Stimulated activated effector memory CD8-positive, alpha-beta T cell treated with anti-CD3 and anti-CD28 coated beads, Interleukin-12 subunit alpha, Interleukin-12 subunit beta, amount 100 ng/mL, for 72 hours (primary cell): ENCODE measurements at regions not wholly inside any gene's neighbourhood (a gene's known extent, or its start where the extent isn't known, plus 50 kb on each side); places are given as distances from the start of the nearest gene placed in this dataset.
A peak's percentile ranks its signal among the peaks of the same experiment; 100 is the strongest.

Experiments
- ATAC-seq: fragments of 150-1000 bp; cut with Tn5 transposase; 2 replicates; pipeline ENCODE4 v1.10.0; 2021
- DNase-seq, 2 donors: peaks; one replicate each; pipeline ENCODE4 v3.0.0; 2021 to 2022; ENCODE audit warnings: low spot score in 2 of 2
- H3K27ac Mint-ChIP-seq: one replicate; pipeline ENCODE4 v1.8.0; 2022; ENCODE audit warnings: mild to moderate bottlenecking, mixed read lengths
- H3K36me3 Mint-ChIP-seq: one replicate; pipeline ENCODE4 v1.8.0; 2022; ENCODE audit warnings: mild to moderate bottlenecking, mixed read lengths
- H3K4me1 Mint-ChIP-seq: one replicate; pipeline ENCODE4 v1.8.0; 2022; ENCODE audit warnings: mixed read lengths
- H3K4me3 Mint-ChIP-seq: one replicate; pipeline ENCODE4 v1.8.0; 2022; ENCODE audit warnings: mild to moderate bottlenecking, mixed read lengths
- H3K9me3 Mint-ChIP-seq: one replicate; pipeline ENCODE4 v1.8.0; 2022; ENCODE audit warnings: mixed read lengths

GRCh38 chr5:124352312-124352711, 394.1 kb downstream of the ZNF608 start:
- H3K4me3 Mint-ChIP-seq, result no peak overlapping the region
- DNase-seq (no peak), ATAC-seq (no peak)
- H3K27ac Mint-ChIP-seq, result no peak overlapping the region
- no peaks in the 10 kb centered on the region for H3K36me3 Mint-ChIP-seq
- H3K4me1 Mint-ChIP-seq, result no peaks in the 10 kb centered on the region
- H3K9me3 Mint-ChIP-seq, result peaks cover 15% of the 10 kb centered on the region

GRCh38 chr5:124349931-124350330, 396.5 kb downstream of the ZNF608 start:
- Mint-ChIP-seq H3K36me3 (no peaks in the 10 kb centered on the region), H3K4me1 (no peaks in the 10 kb centered on the region), H3K4me3 (no peak overlapping the region), H3K27ac (no peak overlapping the region), H3K9me3 (peaks cover 7% of the 10 kb centered on the region)
- ATAC-seq, result no peak
- DNase-seq, result no peak

GRCh38 chr5:124343451-124343867, 403.0 kb downstream of the ZNF608 start:
- DNase-seq, result no peak
- peak; percentile 34 for ATAC-seq
- Mint-ChIP-seq H3K4me3 (no peak overlapping the region), H3K36me3 (no peaks in the 10 kb centered on the region), H3K9me3 (no peaks in the 10 kb centered on the region), H3K4me1 (no peaks in the 10 kb centered on the region), H3K27ac (no peak overlapping the region)

GRCh38 chr5:124342986-124343385, 403.5 kb downstream of the ZNF608 start:
- ATAC-seq, result no peak
- Mint-ChIP-seq H3K4me1 (no peaks in the 10 kb centered on the region), H3K27ac (no peak overlapping the region), H3K4me3 (no peak overlapping the region), H3K36me3 (no peaks in the 10 kb centered on the region), H3K9me3 (no peaks in the 10 kb centered on the region)
- DNase-seq, result no peak

GRCh38 chr5:124342584-124342983, 403.9 kb downstream of the ZNF608 start:
- no peaks in the 10 kb centered on the region for H3K36me3 Mint-ChIP-seq

GRCh38 chr5:124342027-124342471, 404.4 kb downstream of the ZNF608 start:
- no peak overlapping the region for H3K27ac Mint-ChIP-seq
- no peak overlapping the region for H3K4me3 Mint-ChIP-seq
- ATAC-seq (no peak), DNase-seq (no peak)
- H3K4me1 Mint-ChIP-seq, result no peaks in the 10 kb centered on the region
- H3K9me3 Mint-ChIP-seq, result no peaks in the 10 kb centered on the region
- no peaks in the 10 kb centered on the region for H3K36me3 Mint-ChIP-seq

More at GRCh38 chr5:124342584-124342983, 403.9 kb downstream of the ZNF608 start:
- DNase-seq (no peak), ATAC-seq (no peak)
- Mint-ChIP-seq H3K4me1 (no peaks in the 10 kb centered on the region), H3K9me3 (no peaks in the 10 kb centered on the region), H3K4me3 (no peak overlapping the region), H3K27ac (no peak overlapping the region)

GRCh38 chr5:124341066-124341858, 405.2 kb downstream of the ZNF608 start:
- no peak for ATAC-seq
- H3K4me1 Mint-ChIP-seq, result no peaks in the 10 kb centered on the region
- DNase-seq, result no peak
- H3K27ac Mint-ChIP-seq, result no peak overlapping the region
- no peaks in the 10 kb centered on the region for H3K9me3 Mint-ChIP-seq
- H3K4me3 Mint-ChIP-seq, result no peak overlapping the region
- no peaks in the 10 kb centered on the region for H3K36me3 Mint-ChIP-seq

- DNase-seq (no peak), ATAC-seq (no peak)
- H3K9me3 Mint-ChIP-seq, result no peaks in the 10 kb centered on the region
- no peaks in the 10 kb centered on the region for H3K4me1 Mint-ChIP-seq
- no peaks in the 10 kb centered on the region for H3K36me3 Mint-ChIP-seq
- H3K27ac Mint-ChIP-seq, result no peak overlapping the region
- H3K4me3 Mint-ChIP-seq, result no peak overlapping the region
These were observed 408.4 kb downstream of the ZNF608 start for GRCh38 chr5:124337996-124338395.

- DNase-seq (no peak), ATAC-seq (no peak)
- H3K4me3 Mint-ChIP-seq, result no peak overlapping the region
- H3K9me3 Mint-ChIP-seq, result peaks cover 9% of the 10 kb centered on the region
- no peaks in the 10 kb centered on the region for H3K36me3 Mint-ChIP-seq
- H3K27ac Mint-ChIP-seq, result no peak overlapping the region
- H3K4me1 Mint-ChIP-seq, result no peaks in the 10 kb centered on the region
These were observed 413.0 kb downstream of the ZNF608 start for GRCh38 chr5:124333298-124333979.

- peaks cover 9% of the 10 kb centered on the region for H3K9me3 Mint-ChIP-seq
- H3K36me3 Mint-ChIP-seq, result no peaks in the 10 kb centered on the region
- H3K27ac Mint-ChIP-seq, result no peak overlapping the region
- DNase-seq (no peak), ATAC-seq (no peak)
- no peak overlapping the region for H3K4me3 Mint-ChIP-seq
- H3K4me1 Mint-ChIP-seq, result no peaks in the 10 kb centered on the region
These were observed 414.2 kb downstream of the ZNF608 start for GRCh38 chr5:124332273-124332672.

GRCh38 chr5:124330595-124331220, 415.7 kb downstream of the ZNF608 start:
- no peaks in the 10 kb centered on the region for H3K36me3 Mint-ChIP-seq
- no peak overlapping the region for H3K27ac Mint-ChIP-seq
- no peaks in the 10 kb centered on the region for H3K4me1 Mint-ChIP-seq
- no peak overlapping the region for H3K4me3 Mint-ChIP-seq
- DNase-seq (no peak), ATAC-seq (no peak)
- peaks cover 9% of the 10 kb centered on the region for H3K9me3 Mint-ChIP-seq

GRCh38 chr5:124328201-124328600, 418.2 kb downstream of the ZNF608 start:
- Mint-ChIP-seq H3K4me1 (no peaks in the 10 kb centered on the region), H3K4me3 (no peak overlapping the region), H3K9me3 (peaks cover 12% of the 10 kb centered on the region), H3K27ac (no peak overlapping the region), H3K36me3 (no peaks in the 10 kb centered on the region)
- no peak for ATAC-seq
- DNase-seq, result no peak

GRCh38 chr5:124318661-124319060, 427.8 kb downstream of the ZNF608 start:
- no peaks in the 10 kb centered on the region for H3K36me3 Mint-ChIP-seq
- DNase-seq (no peak), ATAC-seq (no peak)
- H3K9me3 Mint-ChIP-seq, result peaks cover 8% of the 10 kb centered on the region
- no peak overlapping the region for H3K27ac Mint-ChIP-seq
- H3K4me1 Mint-ChIP-seq, result no peaks in the 10 kb centered on the region
- H3K4me3 Mint-ChIP-seq, result no peak overlapping the region

GRCh38 chr5:124317451-124317850, 429.0 kb downstream of the ZNF608 start:
- DNase-seq (no peak), ATAC-seq (no peak)
- H3K27ac Mint-ChIP-seq, result no peak overlapping the region
- peaks cover 8% of the 10 kb centered on the region for H3K9me3 Mint-ChIP-seq
- no peaks in the 10 kb centered on the region for H3K4me1 Mint-ChIP-seq
- no peak overlapping the region for H3K4me3 Mint-ChIP-seq
- H3K36me3 Mint-ChIP-seq, result no peaks in the 10 kb centered on the region

GRCh38 chr5:124315741-124316415, 430.6 kb downstream of the ZNF608 start:
- no peaks in the 10 kb centered on the region for H3K36me3 Mint-ChIP-seq
- peaks cover 5% of the 10 kb centered on the region for H3K9me3 Mint-ChIP-seq
- no peak overlapping the region for H3K4me3 Mint-ChIP-seq
- H3K27ac Mint-ChIP-seq, result no peak overlapping the region
- no peak for ATAC-seq
- DNase-seq, result no peak
- no peaks in the 10 kb centered on the region for H3K4me1 Mint-ChIP-seq
